Rectal smooth muscle tissue (tissue), 1 donor: ENCODE measurements at regions not wholly inside any gene's neighbourhood (a gene's known extent, or its start where the extent isn't known, plus 50 kb on each side); places are given as distances from the start of the nearest gene placed in this dataset.

Experiments
- H3K27ac ChIP-seq: one replicate; pipeline ENCODE4 v1.7.0; 2013; ENCODE audit warnings: low read depth, low read length, inconsistent platforms
- H3K27me3 ChIP-seq: one replicate; pipeline ENCODE4 v1.7.0; 2013; ENCODE audit warnings: low read length; ENCODE audit not compliant: control insufficient read depth, insufficient read depth
- H3K36me3 ChIP-seq: one replicate; pipeline ENCODE4 v1.7.0; 2013; ENCODE audit warnings: low read length; ENCODE audit not compliant: control insufficient read depth, insufficient read depth
- H3K4me1 ChIP-seq: one replicate; pipeline ENCODE4 v1.7.0; 2013; ENCODE audit warnings: low read length; ENCODE audit not compliant: control insufficient read depth, insufficient read depth
- H3K4me3 ChIP-seq: one replicate; pipeline ENCODE4 v1.7.0; 2013; ENCODE audit warnings: low read length
- H3K9ac ChIP-seq: one replicate; pipeline ENCODE4 v1.7.0; 2013; ENCODE audit warnings: low read length

- H3K27ac ChIP-seq = no peak overlapping the region
- no peaks in the 10 kb centered on the region for H3K4me1 ChIP-seq
- no peaks in the 10 kb centered on the region for H3K36me3 ChIP-seq
- no peak overlapping the region for H3K9ac ChIP-seq
- H3K4me3 ChIP-seq = no peak overlapping the region
- H3K27me3 ChIP-seq = no peaks in the 10 kb centered on the region
Measured at GRCh38 chr9:99760421-99760820, 61.3 kb upstream of the NR4A3 start.

- no peak overlapping the region for H3K27ac ChIP-seq
- H3K4me3 ChIP-seq = no peak overlapping the region
- H3K36me3 ChIP-seq = no peaks in the 10 kb centered on the region
- H3K9ac ChIP-seq = no peak overlapping the region
- no peaks in the 10 kb centered on the region for H3K4me1 ChIP-seq
- H3K27me3 ChIP-seq = no peaks in the 10 kb centered on the region
Measured at GRCh38 chr9:99762470-99762869, 59.2 kb upstream of the NR4A3 start.
